ENCODE measurements at regions not wholly inside any gene's neighbourhood (a gene's known extent, or its start where the extent isn't known, plus 50 kb on each side); places are given as distances from the start of the nearest gene placed in this dataset.
"Not testable (repeated sequence)": the region's sequence is repeated elsewhere in the genome, so short reads cannot be mapped to it uniquely, and the experiment has no call there.

GRCh38 chr5:116757326-116757725 lies 182.7 kb upstream of the SEMA6A start:
- FAIRE-seq, result no peak

- FAIRE-seq, result no peak
Observed at GRCh38 chr5:116756531-116756930, 181.9 kb upstream of the SEMA6A start.

- no peak for FAIRE-seq
Observed at GRCh38 chr5:116754556-116754955, 179.9 kb upstream of the SEMA6A start.

- FAIRE-seq, result no peak
Observed at GRCh38 chr5:116751684-116752083, 177.1 kb upstream of the SEMA6A start.

- no peak for FAIRE-seq
Observed at GRCh38 chr5:116750631-116751580, 176.3 kb upstream of the SEMA6A start.

GRCh38 chr5:116747881-116748280 lies 173.3 kb upstream of the SEMA6A start:
- FAIRE-seq, result no peak

GRCh38 chr5:116746668-116747067 lies 172.0 kb upstream of the SEMA6A start:
- no peak for FAIRE-seq

GRCh38 chr5:116740771-116741170 lies 166.1 kb upstream of the SEMA6A start:
- no peak for FAIRE-seq

GRCh38 chr5:116739571-116739970 lies 164.9 kb upstream of the SEMA6A start:
- FAIRE-seq, result no peak

GRCh38 chr5:116738615-116739261 lies 164.1 kb upstream of the SEMA6A start:
- no peak for FAIRE-seq

- FAIRE-seq, result no peak
Observed at GRCh38 chr5:116738239-116738614, 163.6 kb upstream of the SEMA6A start.

GRCh38 chr5:116736671-116737070 lies 162.0 kb upstream of the SEMA6A start:
- FAIRE-seq, result no peak

- no peak for FAIRE-seq
Observed at GRCh38 chr5:116733991-116734975, 159.7 kb upstream of the SEMA6A start.

GRCh38 chr5:116732591-116732990 lies 158.0 kb upstream of the SEMA6A start:
- no peak for FAIRE-seq

GRCh38 chr5:116731432-116731831 lies 156.8 kb upstream of the SEMA6A start:
- no peak for FAIRE-seq

- FAIRE-seq, result no peak
Observed at GRCh38 chr5:116730706-116731105, 156.1 kb upstream of the SEMA6A start.

GRCh38 chr5:116730185-116730584 lies 155.6 kb upstream of the SEMA6A start:
- no peak for FAIRE-seq

- no peak for FAIRE-seq
Observed at GRCh38 chr5:116727248-116727647, 152.6 kb upstream of the SEMA6A start.

GRCh38 chr5:116726180-116726579 lies 151.6 kb upstream of the SEMA6A start:
- FAIRE-seq, result not testable (repeated sequence)

- no peak for FAIRE-seq
Observed at GRCh38 chr5:116724971-116725370, 150.3 kb upstream of the SEMA6A start.

- FAIRE-seq, result no peak
Observed at GRCh38 chr5:116722651-116723050, 148.0 kb upstream of the SEMA6A start.

- no peak for FAIRE-seq
Observed at GRCh38 chr5:116719106-116719505, 144.5 kb upstream of the SEMA6A start.

GRCh38 chr5:116718317-116718716 lies 143.7 kb upstream of the SEMA6A start:
- no peak for FAIRE-seq
